Smooth muscle cell of the brain vasculature (primary cell): ENCODE measurements at regions not wholly inside any gene's neighbourhood (a gene's known extent, or its start where the extent isn't known, plus 50 kb on each side); places are given as distances from the start of the nearest gene placed in this dataset.

Source experiments
- DNase-seq: peaks from one replicate; pipeline ENCODE4 v3.0.0-alpha.2; 2012; ENCODE audit warnings: low read depth, low spot score

- no peak for DNase-seq
Observed at GRCh38 chr4:136680271-136680670, 852.0 kb downstream of the PCDH18 start.

GRCh38 chr4:136670265-136670664 is 862.0 kb downstream of the PCDH18 start:
- no peak for DNase-seq

- DNase-seq = no peak
Observed at GRCh38 chr4:136664988-136665387, 867.3 kb downstream of the PCDH18 start.

GRCh38 chr4:136662539-136662938 is 869.8 kb downstream of the PCDH18 start:
- no peak for DNase-seq

GRCh38 chr4:136653640-136654406 is 878.5 kb downstream of the PCDH18 start:
- no peak for DNase-seq

- no peak for DNase-seq
Observed at GRCh38 chr4:136651932-136652331, 880.4 kb downstream of the PCDH18 start.

- no peak for DNase-seq
Observed at GRCh38 chr4:136651278-136651667, 881.0 kb downstream of the PCDH18 start.

GRCh38 chr4:136650541-136651277 is 881.6 kb downstream of the PCDH18 start:
- no peak for DNase-seq

- no peak for DNase-seq
Observed at GRCh38 chr4:136644279-136644678, 888.0 kb downstream of the PCDH18 start.

GRCh38 chr4:136643416-136643815 is 888.9 kb downstream of the PCDH18 start:
- no peak for DNase-seq

- no peak for DNase-seq
Observed at GRCh38 chr4:136637071-136637777, 895.1 kb downstream of the PCDH18 start.

GRCh38 chr4:136636155-136636554 is 896.1 kb downstream of the PCDH18 start:
- DNase-seq = no peak

GRCh38 chr4:136634121-136634520 is 898.2 kb downstream of the PCDH18 start:
- DNase-seq = no peak

- no peak for DNase-seq
Observed at GRCh38 chr4:136599890-136600289, 932.4 kb downstream of the PCDH18 start.

- no peak for DNase-seq
Observed at GRCh38 chr4:136590440-136590839, 941.9 kb downstream of the PCDH18 start.

GRCh38 chr4:136583567-136583966 is 948.7 kb downstream of the PCDH18 start:
- no peak for DNase-seq

GRCh38 chr4:136581119-136581518 is 951.2 kb downstream of the PCDH18 start:
- DNase-seq = no peak

GRCh38 chr4:136575146-136575545 is 957.1 kb downstream of the PCDH18 start:
- no peak for DNase-seq

GRCh38 chr4:136573460-136573859 is 958.8 kb downstream of the PCDH18 start:
- no peak for DNase-seq

- DNase-seq = no peak
Observed at GRCh38 chr4:136571315-136571714, 961.0 kb downstream of the PCDH18 start.

GRCh38 chr4:136562834-136563233 is 969.5 kb downstream of the PCDH18 start:
- peak; percentile 2 for DNase-seq

- no peak for DNase-seq
Observed at GRCh38 chr4:136558940-136559494, 973.3 kb downstream of the PCDH18 start.
